Occipital lobe (tissue), 1 donor: ENCODE measurements at regions not wholly inside any gene's neighbourhood (a gene's known extent, or its start where the extent isn't known, plus 50 kb on each side); places are given as distances from the start of the nearest gene placed in this dataset.
"Not testable (repeated sequence)": the region's sequence is repeated elsewhere in the genome, so short reads cannot be mapped to it uniquely, and the experiment has no call there.

Source experiments
- DNase-seq: peaks from one replicate; lab custom pipeline; 2025; lab: John Stamatoyannopoulos, UW

- DNase-seq = no peak
These were observed 231.7 kb downstream of the SKIDA1 start for GRCh38 chr10:21293518-21294356.

GRCh38 chr10:21292763-21293517 is 232.5 kb downstream of the SKIDA1 start:
- DNase-seq = peak; percentile 34

- no peak for DNase-seq
These were observed 234.9 kb downstream of the SKIDA1 start for GRCh38 chr10:21290499-21291160.

GRCh38 chr10:21289961-21290360 is 235.5 kb downstream of the SKIDA1 start:
- DNase-seq = no peak

GRCh38 chr10:21289271-21289670 is 236.2 kb downstream of the SKIDA1 start:
- DNase-seq = no peak

- no peak for DNase-seq
These were observed 239.6 kb downstream of the SKIDA1 start for GRCh38 chr10:21285742-21286331.

- no peak for DNase-seq
These were observed 240.3 kb downstream of the SKIDA1 start for GRCh38 chr10:21285207-21285606.

GRCh38 chr10:21284301-21284700 is 241.2 kb downstream of the SKIDA1 start:
- DNase-seq = no peak

- not testable (repeated sequence) for DNase-seq
These were observed 242.4 kb downstream of the SKIDA1 start for GRCh38 chr10:21283053-21283452.

- DNase-seq = no peak
These were observed 243.6 kb downstream of the SKIDA1 start for GRCh38 chr10:21281765-21282484.

- DNase-seq = no peak
These were observed 244.4 kb downstream of the SKIDA1 start for GRCh38 chr10:21280971-21281572.

GRCh38 chr10:21280037-21280436 is 245.4 kb downstream of the SKIDA1 start:
- DNase-seq = no peak

- no peak for DNase-seq
These were observed 246.3 kb downstream of the SKIDA1 start for GRCh38 chr10:21279217-21279575.

- DNase-seq = peak; percentile 14
These were observed 246.8 kb downstream of the SKIDA1 start for GRCh38 chr10:21278491-21279216.

GRCh38 chr10:21273400-21273968 is 252.0 kb downstream of the SKIDA1 start:
- DNase-seq = no peak

- no peak for DNase-seq
These were observed 252.7 kb downstream of the SKIDA1 start for GRCh38 chr10:21272643-21273399.

- no peak for DNase-seq
These were observed 254.5 kb downstream of the SKIDA1 start for GRCh38 chr10:21270976-21271375.

- no peak for DNase-seq
These were observed 256.2 kb downstream of the SKIDA1 start for GRCh38 chr10:21269289-21269688.

- DNase-seq = no peak
These were observed 259.9 kb downstream of the SKIDA1 start for GRCh38 chr10:21265622-21266021.
